HCT116 (cell line): ENCODE measurements at regions not wholly inside any gene's neighbourhood (a gene's known extent, or its start where the extent isn't known, plus 50 kb on each side); places are given as distances from the start of the nearest gene placed in this dataset.

Experiments
- ATAC-seq: fragments of 200-7000 bp; cut with Tn5 transposase; 2 replicates; pipeline ENCODE4 v1.9.1; 2020; ENCODE audit warnings: mild to moderate bottlenecking, moderate library complexity
- BruUV-seq: library from RNA; stranded (reverse); fragments of 400-500 nt; replicated peaks from 2 replicates; lab custom pipeline; 2021; lab: Mats Ljungman, UMichigan
- CTCF ChIA-PET: fragments of 300-600 bp; sonication (Branson Sonifier 250); formaldehyde crosslinking; loops from one replicate; lab custom pipeline; 2021; ENCODE audit warnings: antibody characterized with exemption; lab: Charles Lee
- POLR2A ChIA-PET: fragments of 300-600, 350-600 bp; sonication (Branson Sonifier 250); formaldehyde crosslinking; loops from one replicate; lab custom pipeline; 2021; ENCODE audit warnings: antibody characterized with exemption; lab: Charles Lee
- RAD21 ChIA-PET, 2 experiments: fragments of 300-600 bp; sonication (Branson Sonifier 250); formaldehyde crosslinking; loops; one replicate each; lab custom pipeline; 2023; ENCODE audit warnings: low total read pairs in 2 of 2; ENCODE audit not compliant: uncharacterized antibody in 2 of 2, unreplicated experiment in 2 of 2, low non-redundant PET in 1 of 2; lab: Charles Lee
- DNase-seq: peaks from one replicate; pipeline ENCODE4 v3.0.0-alpha.2; 2010; ENCODE audit warnings: low read depth, low spot score
- H2AFZ ChIP-seq: fragments of 200-600 bp; shearing (Covaris generic), sonication (generic); 2 replicates; pipeline ENCODE4 v1.6.1; 2017; ENCODE audit warnings: low read depth, mixed run types, mixed read lengths, antibody characterized with exemption, low read length; ENCODE audit not compliant: poor library complexity, severe bottlenecking
- H3K27ac ChIP-seq: 2 replicates; pipeline ENCODE4 v1.5.1; 2012; ENCODE audit warnings: low read depth, low read length
- H3K27me3 ChIP-seq: fragments of 200-600 bp; sonication (generic); 2 replicates; pipeline ENCODE4 v1.6.1; 2016; ENCODE audit warnings: mixed run types, low read length, mixed read lengths; ENCODE audit not compliant: insufficient read depth
- H3K36me3 ChIP-seq, 2 experiments: fragments of 200-500 bp in 1 of 2; fragments of 200-600 bp in 1 of 2; sonication (Bioruptor generic) in 1 of 2; sonication (generic) in 1 of 2; 2 replicates each; pipeline versions ENCODE4 v1.5.1 to v1.6.1; 2014 to 2016; ENCODE audit warnings: low read length in 2 of 2, inconsistent platforms in 1 of 2, mixed read lengths in 1 of 2, mixed run types in 1 of 2; ENCODE audit not compliant: insufficient read depth in 2 of 2, control insufficient read depth in 1 of 2
- H3K4me1 ChIP-seq, 2 experiments: fragments of 200-600 bp in 1 of 2; sonication (generic) in 1 of 2; 2 replicates each; pipeline versions ENCODE4 v1.5.1 to v1.6.1; 2012 to 2017; ENCODE audit warnings: low read length in 2 of 2, inconsistent platforms in 1 of 2, mild to moderate bottlenecking in 1 of 2, mixed read lengths in 1 of 2, mixed run types in 1 of 2, moderate library complexity in 1 of 2; ENCODE audit not compliant: insufficient read depth in 2 of 2, control insufficient read depth in 1 of 2
- H3K4me2 ChIP-seq: fragments of 200-600 bp; sonication (generic); 2 replicates; pipeline ENCODE4 v1.6.1; 2017; ENCODE audit warnings: mixed run types, low read length, mixed read lengths
- H3K4me3 ChIP-seq, 2 experiments: fragments of 200-600 bp in 1 of 2; sonication (generic) in 1 of 2; replicated peaks in 1 of 2; 2 replicates each; pipeline ENCODE4 v1.5.1; 2011 to 2016; ENCODE audit warnings: low read length in 2 of 2, control low read depth in 1 of 2, low read depth in 1 of 2, mild to moderate bottlenecking in 1 of 2, mixed read lengths in 1 of 2, mixed run types in 1 of 2
- H3K79me2 ChIP-seq: fragments of 200-600 bp; sonication (generic); 2 replicates; pipeline ENCODE4 v1.6.1; 2017; ENCODE audit warnings: mild to moderate bottlenecking, mixed run types, low read length, moderate library complexity, mixed read lengths; ENCODE audit not compliant: insufficient read depth
- H3K9ac ChIP-seq: fragments of 200-600 bp; sonication (generic); 2 replicates; pipeline ENCODE4 v1.6.1; 2016; ENCODE audit warnings: low read length, mixed read lengths
- H3K9me2 ChIP-seq: fragments of 200-600 bp; sonication (generic), shearing (Covaris generic); 2 replicates; pipeline ENCODE4 v1.6.1; 2017; ENCODE audit warnings: mixed run types, mild to moderate bottlenecking, moderate library complexity; ENCODE audit not compliant: insufficient read depth
- H3K9me3 ChIP-seq, 2 experiments: fragments of 200-500 bp in 1 of 2; fragments of 200-600 bp in 1 of 2; sonication (Bioruptor generic) in 1 of 2; sonication (generic) in 1 of 2; 2 replicates each; pipeline ENCODE4 v1.6.1; 2014 to 2017; ENCODE audit warnings: low read length in 2 of 2, mixed read lengths in 2 of 2, inconsistent platforms in 1 of 2, low read depth in 1 of 2, mild to moderate bottlenecking in 1 of 2, mixed run types in 1 of 2, moderate library complexity in 1 of 2; ENCODE audit not compliant: control insufficient read depth in 1 of 2, insufficient read depth in 1 of 2
- H4K20me1 ChIP-seq: fragments of 200-600 bp; sonication (generic), shearing (Covaris generic); 2 replicates; pipeline ENCODE4 v1.6.1; 2017; ENCODE audit warnings: mixed run types, mild to moderate bottlenecking, moderate library complexity; ENCODE audit not compliant: insufficient read depth
- CTCF ChIP-seq, 3 experiments: fragments of 200-600 bp in 1 of 3; sonication (generic) in 1 of 3; IDR thresholded peaks in 2 of 3; conservative IDR thresholded peaks in 1 of 3; 2 replicates each; pipeline ENCODE4 v1.5.1; 2012 to 2017; ENCODE audit warnings: low read depth in 2 of 3, low read length in 2 of 3, antibody characterized with exemption in 1 of 3, borderline replicate concordance in 1 of 3, control low read depth in 1 of 3, mild to moderate bottlenecking in 1 of 3, mixed read lengths in 1 of 3, mixed run types in 1 of 3, moderate library complexity in 1 of 3; ENCODE audit not compliant: insufficient read depth in 1 of 3
- EGR1 ChIP-seq: IDR thresholded peaks from 2 replicates; pipeline ENCODE4 v1.6.1; 2012; ENCODE audit warnings: low read depth
- FOSL1 ChIP-seq: IDR thresholded peaks from 2 replicates; pipeline ENCODE4 v1.6.1; 2012; ENCODE audit warnings: low read depth
- RAD21 ChIP-seq: IDR thresholded peaks from 2 replicates; pipeline ENCODE4 v1.6.1; 2012; ENCODE audit warnings: low read depth, mild to moderate bottlenecking
- SIN3A ChIP-seq: IDR thresholded peaks from 2 replicates; pipeline ENCODE4 v1.6.1; 2012; ENCODE audit warnings: low read depth
- SRF ChIP-seq: IDR thresholded peaks from 2 replicates; pipeline ENCODE4 v1.6.1; 2012; ENCODE audit warnings: low read depth
- ZNF274 ChIP-seq: fragments of 200-500 bp; sonication (Bioruptor generic); IDR thresholded peaks from 2 replicates; pipeline ENCODE4 v1.6.1; 2014; ENCODE audit warnings: mild to moderate bottlenecking, low read depth, low read length, inconsistent platforms
- intact Hi-C: fragments of 100-400 bp; cut with micrococcal nuclease; formaldehyde crosslinking; loops from 2 replicates; pipeline ENCODE4 v1.10.0; 2022
- TF ChIP-seq, protein P1 (sequence below): IDR thresholded peaks from 2 replicates; pipeline ENCODE4 v1.6.1; 2012

DNA sequence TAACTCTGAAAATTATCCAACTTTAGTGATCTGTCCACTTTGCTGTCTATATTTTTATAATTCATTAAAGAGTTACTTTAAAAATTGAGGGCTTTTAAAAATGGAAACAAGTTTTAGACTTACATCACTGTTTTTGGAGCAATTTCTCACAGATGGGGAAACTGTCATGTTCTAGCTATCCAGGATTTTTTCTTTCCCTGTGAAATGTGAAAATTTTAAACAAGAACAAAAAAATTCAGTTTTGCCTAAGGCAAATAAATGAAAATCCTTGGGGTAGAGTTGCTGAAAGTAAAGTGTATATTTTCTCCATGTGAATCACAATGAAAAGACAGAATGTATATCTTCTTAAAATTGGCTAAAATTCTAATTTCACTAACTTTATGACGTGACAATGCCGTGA lies 553.7 kb downstream of the MCTP2 start:
- Histone ChIP-seq H3K4me1 (no peaks in the 10 kb centered on the region), H2AFZ (no peak overlapping the region), H3K27me3 (no peaks in the 10 kb centered on the region), H3K27ac (no peak overlapping the region), H3K9me2 (no peaks in the 10 kb centered on the region), H4K20me1 (no peaks in the 10 kb centered on the region), H3K9me3 (no peaks in the 10 kb centered on the region; a peak in 1 of 4 replicates), H3K36me3 (no peaks in the 10 kb centered on the region), H3K4me2 (no peak overlapping the region), H3K4me3 (no peak overlapping the region), H3K79me2 (no peaks in the 10 kb centered on the region), H3K9ac (no peak overlapping the region)
- intact Hi-C loops, result no loop called here
- ChIA-PET RAD21 (no interaction called here), CTCF (no interaction called here), POLR2A (no interaction called here)
- ATAC-seq, result no peak
- BruUV-seq, result no TSS peak
- no peak for DNase-seq
- TF ChIP-seq CTCF (IDR thresholded peaks at IDR 0.05 in 2 of 3, conservative IDR thresholded peaks at IDR 0.05 in 1 of 3; ENCODE audit: borderline replicate concordance in 1 of 3, insufficient read depth in 1 of 3, low read depth in 2 of 3, low read length in 2 of 3), result no peak

DNA sequence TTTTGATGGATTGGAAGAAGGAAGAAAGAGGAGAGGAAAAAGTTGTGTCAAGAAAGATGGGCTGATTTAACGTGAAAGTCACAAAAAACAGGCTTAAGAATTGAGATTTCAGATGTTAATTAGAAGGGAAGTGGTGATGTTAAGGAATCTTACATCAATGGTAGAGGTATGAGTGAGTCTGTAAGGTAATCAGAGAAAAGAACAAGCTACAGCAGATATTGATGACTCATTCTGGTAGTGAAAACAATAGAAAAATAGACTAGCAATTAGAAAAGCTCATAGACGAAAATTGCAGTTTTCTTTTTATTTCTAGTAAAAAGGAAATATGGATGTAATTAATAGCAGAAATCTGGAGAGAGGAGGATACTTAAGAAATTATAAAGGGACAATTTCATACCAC lies 559.6 kb downstream of the MCTP2 start:
- ATAC-seq (no peak), DNase-seq (no peak)
- H3K9ac ChIP-seq, result no peak overlapping the region
- intact Hi-C loops, result no loop called here
- ChIA-PET POLR2A (no interaction called here), CTCF (no interaction called here), RAD21 (no interaction called here)
- no TSS peak for BruUV-seq
- no peaks in the 10 kb centered on the region for H3K27me3 ChIP-seq
- no peaks in the 10 kb centered on the region; a peak in 1 of 4 replicates for H3K9me3 ChIP-seq
- H3K4me3 ChIP-seq, result no peak overlapping the region
- TF ChIP-seq EGR1 (no peak), ZNF274 (no peak), SRF (no peak), RAD21 (no peak), SIN3A (no peak), FOSL1 (no peak)
- TF ChIP-seq, protein P1, sequence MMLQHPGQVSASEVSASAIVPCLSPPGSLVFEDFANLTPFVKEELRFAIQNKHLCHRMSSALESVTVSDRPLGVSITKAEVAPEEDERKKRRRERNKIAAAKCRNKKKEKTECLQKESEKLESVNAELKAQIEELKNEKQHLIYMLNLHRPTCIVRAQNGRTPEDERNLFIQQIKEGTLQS, result no peak
- H3K9me2 ChIP-seq, result no peaks in the 10 kb centered on the region
- H3K79me2 ChIP-seq, result no peaks in the 10 kb centered on the region
- H3K27ac ChIP-seq, result no peak overlapping the region
- no peak overlapping the region for H2AFZ ChIP-seq
- H4K20me1 ChIP-seq, result no peaks in the 10 kb centered on the region
- H3K4me2 ChIP-seq, result no peak overlapping the region
- no peaks in the 10 kb centered on the region for H3K4me1 ChIP-seq
- H3K36me3 ChIP-seq, result no peaks in the 10 kb centered on the region
